GM19463 (cell line): ENCODE measurements at regions not wholly inside any gene's neighbourhood (a gene's known extent, or its start where the extent isn't known, plus 50 kb on each side); places are given as distances from the start of the nearest gene placed in this dataset.

ENCODE experiments used
- ATAC-seq: cut with Tn5 transposase; IDR thresholded peaks from one replicate; pipeline ENCODE4 v1.9.1; 2021; ENCODE audit warnings: mild to moderate bottlenecking, moderate library complexity; ENCODE audit not compliant: unreplicated experiment

DNA sequence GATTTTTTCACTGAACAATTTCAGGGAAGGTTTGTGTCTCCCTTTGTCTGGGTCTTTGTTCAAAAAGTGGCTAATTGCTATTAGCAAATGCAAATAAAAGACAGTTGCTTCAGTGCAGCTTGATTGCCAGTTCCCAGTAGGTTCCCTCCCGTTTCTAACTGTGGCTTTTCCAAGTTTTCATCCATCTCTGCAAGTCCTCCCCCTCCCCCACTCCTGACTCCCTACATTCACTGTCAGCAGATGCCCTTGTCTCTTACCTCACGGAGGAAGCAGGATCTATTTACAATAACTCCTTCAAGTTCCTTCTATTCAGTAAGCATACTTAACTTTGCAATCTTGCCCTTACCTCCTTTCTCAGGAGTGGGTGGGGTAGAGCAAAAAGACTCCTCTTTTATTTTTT is 55.4 kb upstream of the SCEL start:
- ATAC-seq: no peak

DNA sequence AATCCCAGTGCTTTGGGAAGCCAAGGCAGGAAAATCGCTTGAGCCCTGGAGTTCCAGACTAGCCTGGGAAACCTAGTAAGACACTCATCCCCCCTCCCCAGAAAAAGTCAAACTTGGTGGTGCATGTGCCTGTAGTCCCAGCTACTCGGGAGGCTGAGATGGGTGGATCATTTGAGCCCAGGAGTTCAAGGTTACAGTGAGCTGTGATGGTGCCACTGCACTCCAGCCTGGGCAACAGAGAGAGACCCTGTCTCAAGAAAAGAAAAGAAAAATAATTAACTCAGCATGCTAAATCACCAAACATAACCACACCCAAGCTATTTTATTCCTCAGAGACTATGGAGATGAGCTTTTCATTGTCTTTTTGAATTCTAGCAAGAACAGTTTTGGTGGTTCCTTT is 56.2 kb upstream of the SCEL start:
- no peak for ATAC-seq

DNA sequence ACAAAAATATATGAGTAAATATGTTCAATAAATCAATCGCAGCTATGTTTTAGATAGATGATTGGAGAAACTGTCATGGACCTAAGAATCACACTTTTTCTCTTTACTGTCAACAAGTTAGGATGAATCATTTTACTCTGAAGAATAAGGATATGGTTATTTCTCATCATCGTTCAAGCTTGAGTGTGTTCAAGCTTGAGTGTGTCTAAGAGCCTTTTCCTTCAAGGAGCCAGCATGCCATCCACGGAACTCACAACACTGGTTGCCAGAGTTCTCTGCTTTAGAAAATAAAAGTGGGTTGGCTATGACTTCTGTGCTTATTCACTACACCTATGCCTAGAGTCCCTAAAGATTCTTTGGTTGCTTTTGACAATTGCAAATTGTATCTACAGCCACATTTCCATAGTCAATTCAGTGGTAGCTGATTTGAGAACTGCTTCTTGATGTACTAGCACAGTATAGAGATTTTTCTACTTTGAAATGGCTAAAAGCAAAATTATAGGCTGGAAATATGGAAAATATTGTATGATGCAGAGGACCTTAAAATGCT is 58.1 kb upstream of the SCEL start:
- ATAC-seq: no peak

DNA sequence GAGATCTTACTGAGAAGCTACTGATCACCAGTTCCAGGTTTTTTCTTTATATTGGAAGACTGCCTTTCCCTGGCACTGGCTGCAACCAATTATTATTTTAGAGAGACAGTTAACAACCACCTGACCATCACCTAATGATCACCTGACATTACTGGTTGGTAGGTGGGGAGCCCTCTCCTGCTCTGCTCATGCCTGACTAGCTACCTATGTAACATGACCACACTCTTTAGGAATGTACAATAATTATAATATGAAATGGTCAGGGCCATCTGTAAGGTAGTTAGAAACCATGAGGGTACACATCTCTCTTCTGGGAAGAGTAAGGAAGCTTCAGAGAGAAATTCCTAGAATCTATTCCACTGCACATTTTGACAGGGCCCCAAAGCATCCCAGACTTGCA is 59.0 kb upstream of the SCEL start:
- ATAC-seq: no peak

DNA sequence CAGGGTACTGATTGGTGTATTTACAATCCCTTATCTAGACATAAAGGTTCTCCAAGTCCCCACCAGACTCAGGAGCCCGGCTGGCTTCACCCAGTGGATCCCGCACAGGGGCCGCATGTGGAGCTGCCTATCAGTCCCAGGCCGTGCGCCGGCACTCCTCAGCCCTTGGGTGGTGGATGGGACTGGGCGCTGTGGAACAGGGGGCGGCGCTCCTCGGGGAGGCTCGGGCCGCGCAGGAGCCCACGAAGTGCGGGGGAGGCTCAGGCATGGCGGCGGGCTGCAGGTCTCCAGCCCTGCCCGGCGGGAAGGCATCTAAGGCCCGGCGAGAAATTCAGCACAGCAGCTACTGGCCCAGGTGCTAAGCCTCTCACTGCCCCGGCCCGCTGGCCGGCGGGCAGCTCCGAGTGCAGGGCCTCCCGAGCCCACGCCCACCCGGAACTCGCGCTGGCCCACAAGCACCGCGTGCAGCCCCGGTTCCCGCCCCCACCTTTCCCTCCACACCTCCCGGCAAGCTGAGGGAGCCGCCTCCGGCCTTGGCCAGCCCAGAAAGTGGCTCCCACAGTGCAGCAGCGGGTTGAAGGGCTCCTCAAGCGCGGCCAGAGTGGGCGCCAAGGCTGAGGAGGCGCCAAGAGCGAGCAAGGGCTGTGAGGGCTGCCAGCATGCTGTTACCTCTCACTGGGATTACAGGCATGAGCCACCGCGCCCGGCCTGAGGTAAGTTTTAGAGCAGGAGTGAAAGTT is 60.0 kb upstream of the SCEL start:
- ATAC-seq: no peak

DNA sequence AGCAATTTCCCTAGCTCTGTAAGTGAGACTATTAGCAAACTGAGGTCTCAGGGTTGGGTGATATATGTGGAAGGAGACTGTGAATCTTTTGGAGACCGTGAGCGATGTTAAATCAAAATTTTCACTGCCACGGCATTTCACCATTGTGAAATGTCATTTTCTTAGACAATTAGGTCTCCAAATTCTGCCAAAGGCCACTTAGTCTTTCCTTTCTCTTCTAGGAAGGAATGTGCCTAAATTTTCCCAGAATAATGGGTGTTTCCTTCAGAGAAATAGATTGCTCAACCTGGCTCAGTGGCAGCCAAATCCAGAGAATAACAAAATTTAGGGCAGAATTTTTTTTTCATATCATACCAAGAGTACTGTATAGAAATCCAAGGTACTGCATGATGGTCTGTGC is 64.5 kb upstream of the SCEL start:
- no peak for ATAC-seq

DNA sequence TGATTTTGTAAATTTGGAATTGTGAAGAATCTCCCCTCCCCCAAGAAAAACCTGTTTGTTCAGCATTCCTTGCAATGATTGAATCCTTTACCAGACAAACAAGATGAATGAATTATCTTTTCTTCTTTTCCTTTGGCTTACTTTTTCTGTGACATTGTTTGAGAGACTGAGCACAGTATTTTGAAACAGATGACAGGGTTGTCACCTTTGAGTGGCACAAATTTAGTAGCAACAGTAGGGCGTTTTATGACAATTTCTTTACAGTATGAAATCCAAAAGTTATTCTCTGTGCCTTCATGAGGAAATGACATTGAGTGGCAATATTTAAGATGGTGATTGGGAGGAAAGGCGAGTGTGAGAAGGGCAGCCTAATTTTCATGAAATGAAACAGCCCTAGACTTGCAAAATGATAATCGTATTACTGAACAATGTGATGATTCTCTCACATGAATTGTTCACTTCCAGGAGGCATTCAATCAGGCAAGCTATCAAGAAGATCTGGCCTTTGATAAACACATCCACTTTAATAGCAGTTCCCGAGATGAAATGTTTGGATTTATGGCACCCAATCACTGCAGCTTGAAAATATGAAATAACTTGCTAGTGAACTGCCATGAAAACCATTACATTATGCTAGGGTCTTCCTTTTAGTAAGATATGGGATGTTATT is 68.6 kb upstream of the SCEL start:
- ATAC-seq: no peak

DNA sequence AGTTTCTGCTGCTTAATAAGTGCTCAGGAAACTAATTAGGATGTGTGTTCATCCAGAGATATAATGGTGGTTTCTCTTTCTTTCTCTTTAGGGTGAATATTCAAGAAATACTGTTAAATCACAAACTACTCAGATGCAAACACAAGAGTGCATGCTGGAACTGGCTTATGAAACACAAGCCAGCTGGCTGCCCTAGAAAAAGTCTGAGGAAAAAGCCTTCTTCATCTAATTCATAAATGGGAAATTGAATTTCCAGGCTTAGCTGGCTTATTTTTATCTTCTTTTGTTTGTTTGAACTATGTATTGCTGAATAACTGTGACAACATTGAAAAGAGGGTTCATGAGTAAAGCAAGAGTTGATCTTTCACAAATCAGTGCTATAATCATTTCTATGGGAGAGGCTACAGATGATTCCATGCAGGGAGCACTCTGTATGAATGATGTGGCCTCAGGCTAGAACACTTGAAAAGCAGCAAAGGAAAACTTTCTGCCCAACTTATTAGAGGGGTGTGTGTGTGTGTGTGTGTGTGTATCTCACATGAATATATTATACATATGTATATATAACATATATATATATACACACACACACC is 69.8 kb upstream of the SCEL start:
- no peak for ATAC-seq

DNA sequence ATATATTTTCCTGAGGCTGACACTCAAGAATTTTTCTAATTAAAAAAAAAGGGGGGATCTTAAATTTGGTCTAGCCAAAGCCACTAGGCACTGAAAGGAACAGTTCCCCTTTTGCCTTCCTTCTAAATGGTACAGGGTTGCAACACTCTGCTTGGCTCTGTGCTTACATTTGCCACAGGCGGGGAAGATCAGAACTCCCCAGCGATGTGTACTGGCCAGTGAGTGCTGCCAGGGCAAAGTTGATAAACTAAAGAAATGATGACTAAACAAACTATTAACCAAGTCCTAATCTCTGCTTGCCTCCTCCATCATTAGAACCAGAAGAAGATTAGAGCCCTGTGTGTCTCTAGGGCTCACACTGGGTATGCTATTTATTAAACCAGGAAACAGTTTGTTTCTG is 75.3 kb upstream of the SCEL start:
- ATAC-seq: peak; percentile 96

DNA sequence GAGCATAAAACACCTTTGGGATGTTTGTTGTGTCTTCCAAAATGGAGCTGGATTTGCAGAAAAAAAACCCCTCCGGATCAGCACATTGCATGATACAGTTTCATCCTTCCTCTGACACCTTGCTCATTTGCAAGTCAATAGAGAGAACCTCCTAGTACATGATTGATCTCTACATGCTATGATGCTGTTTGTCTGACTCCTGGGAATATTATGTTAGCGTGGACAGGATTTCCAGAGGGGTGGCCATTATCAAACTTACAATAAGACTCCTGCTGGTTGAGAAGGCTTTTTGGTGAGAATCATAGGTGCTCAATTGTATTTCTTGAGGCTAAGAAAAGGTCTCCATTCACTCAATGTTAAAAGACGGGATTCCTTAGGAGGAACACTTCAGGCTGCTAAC is 75.9 kb upstream of the SCEL start:
- no peak for ATAC-seq

DNA sequence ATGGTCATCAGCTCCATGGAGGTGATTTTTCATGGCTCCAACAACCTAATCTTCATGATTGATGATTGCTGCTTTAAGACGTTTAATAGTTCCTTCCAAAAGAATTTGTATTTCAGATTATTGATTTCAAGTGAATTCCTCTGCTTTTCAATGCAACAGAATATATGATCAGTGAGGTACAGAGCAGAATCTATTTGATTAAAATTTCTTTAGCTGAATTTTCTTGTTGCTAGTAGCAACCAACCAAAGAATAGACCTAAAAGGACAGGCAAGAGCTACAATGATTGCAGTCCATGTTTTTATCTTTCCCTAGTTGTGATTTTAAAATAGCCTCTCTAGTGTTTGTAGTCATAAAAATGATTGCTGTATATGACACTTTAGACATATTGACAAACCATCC is 76.8 kb upstream of the SCEL start:
- no peak for ATAC-seq

DNA sequence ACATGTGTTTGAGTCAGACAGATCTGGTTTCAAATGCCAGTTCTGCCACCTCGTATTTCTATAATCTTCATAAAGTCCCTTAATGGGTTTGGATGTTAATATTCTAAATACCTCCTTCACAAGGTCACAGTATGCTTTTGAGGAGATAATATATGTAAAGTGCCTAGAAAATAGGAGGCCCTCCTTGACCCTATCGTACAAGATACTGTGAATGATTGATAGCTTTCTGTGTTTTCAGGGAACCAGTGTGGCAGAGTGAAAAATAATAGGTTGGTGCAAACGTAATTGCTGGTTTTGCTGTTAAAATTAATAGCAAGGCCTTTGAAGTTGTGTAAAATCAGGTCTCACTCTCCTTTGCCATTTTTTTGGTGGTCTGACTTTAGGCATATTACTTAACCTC is 77.5 kb upstream of the SCEL start:
- ATAC-seq: no peak

DNA sequence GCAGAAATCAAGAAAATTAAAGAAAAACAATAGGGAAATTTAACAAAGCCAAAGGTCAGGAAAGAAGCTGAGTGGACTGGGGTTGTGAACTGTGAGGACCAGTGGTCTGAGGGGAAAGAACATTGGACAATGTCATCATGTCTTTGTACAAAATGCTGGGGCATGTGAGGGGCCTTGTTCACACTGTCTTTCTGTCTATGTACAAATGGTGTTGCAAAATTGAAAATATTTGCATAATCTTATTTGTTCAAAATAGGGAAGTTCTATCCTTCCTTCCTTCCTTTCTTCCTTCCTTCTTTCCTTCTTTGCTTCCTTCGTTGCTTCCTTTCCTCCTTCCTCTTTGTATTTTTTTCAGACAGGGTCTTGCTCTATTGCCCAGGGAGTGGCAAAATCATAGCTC is 79.2 kb upstream of the SCEL start:
- ATAC-seq: no peak

DNA sequence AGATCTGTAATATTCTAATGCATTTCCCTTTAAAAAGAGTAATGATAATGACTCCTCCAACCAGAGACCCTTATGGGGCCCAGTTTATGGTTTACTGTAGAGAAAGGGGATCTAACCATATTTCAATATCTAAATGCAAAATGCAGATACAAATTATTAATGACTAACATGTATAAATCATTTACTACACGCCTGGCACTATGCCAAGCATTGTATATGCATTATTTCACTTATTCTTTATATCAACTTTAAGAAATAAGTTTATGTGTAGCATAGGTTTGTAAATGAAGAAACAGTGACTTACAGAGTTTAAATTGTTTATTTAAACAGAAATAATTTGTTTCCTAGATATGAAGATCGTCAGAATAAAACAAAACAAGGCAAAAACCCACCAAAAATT is 86.2 kb upstream of the SCEL start:
- no peak for ATAC-seq

DNA sequence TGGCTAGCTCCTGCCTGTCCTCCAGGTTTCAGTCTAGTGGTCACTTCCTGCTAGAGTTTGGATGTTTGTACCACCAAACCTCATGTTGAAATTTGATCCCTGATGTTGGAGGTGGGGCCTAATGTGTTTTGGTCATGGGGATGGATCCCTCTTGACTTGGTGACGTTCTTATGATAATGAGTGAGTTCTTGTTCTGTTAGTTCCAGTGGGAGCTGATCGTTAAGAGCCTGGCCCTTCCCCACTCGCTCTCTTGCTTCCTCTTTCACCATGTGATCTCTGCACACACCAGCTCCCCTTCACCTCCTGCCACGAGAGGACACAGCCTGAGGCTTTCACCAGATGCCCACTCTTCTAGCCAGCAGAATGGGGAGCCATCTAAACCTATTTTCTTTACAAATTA is 86.8 kb upstream of the SCEL start:
- peak; percentile 75 for ATAC-seq

DNA sequence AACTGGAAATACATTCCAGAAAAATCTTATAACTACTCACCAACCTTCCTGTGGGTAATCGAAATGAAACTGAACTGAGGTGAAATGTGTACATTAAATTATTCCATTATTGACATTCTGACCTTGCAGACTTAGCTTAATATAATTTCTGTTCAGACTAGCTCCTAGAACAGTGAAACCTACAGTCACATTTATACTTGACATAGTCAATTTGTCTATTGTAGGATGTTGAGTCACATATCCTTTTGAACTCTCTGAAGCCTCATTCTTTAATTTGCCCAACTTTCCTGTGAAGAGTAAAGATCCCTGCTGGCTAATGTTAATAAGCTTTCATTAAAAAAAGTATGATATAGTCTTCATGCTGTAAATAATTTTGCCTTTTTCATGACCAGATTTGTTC is 92.0 kb upstream of the SCEL start:
- ATAC-seq: no peak

DNA sequence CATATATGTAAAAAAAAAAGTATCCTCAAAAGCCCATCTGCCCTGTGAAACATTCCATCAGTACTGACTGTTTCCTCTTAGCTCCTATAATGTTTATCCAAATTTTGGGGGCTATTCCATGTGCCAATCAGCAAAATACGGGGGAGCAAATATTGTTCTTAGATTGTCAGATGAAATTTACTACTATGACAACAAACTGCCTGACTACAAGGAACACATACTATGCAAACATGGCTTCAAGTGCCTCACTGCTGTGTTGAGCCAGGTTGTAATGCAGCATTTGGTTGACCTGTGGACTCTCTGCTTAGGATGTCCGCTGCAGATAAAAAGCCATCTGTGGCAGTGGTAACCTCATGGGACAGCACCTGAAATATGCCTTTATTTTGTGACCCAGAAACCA is 98.2 kb upstream of the SCEL start:
- no peak for ATAC-seq

DNA sequence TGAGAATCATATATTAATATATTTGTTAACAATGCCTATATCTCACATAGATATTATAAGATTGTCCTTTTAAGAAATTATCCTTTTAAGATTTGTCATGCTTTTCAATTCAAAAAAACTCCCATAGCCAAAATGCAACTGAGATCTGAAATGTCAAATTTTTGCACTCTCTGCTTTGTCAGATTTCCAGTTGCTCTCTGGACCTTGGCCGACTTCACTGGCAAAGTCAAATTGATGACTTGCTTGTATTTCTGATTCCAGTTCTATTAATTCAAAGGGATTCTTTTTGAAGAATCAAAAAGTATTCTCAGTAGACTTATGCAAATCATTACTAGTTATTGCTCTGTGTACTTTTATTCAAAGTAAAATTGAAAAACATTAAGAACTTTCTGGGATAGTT is 101.2 kb upstream of the SCEL start:
- ATAC-seq: no peak

DNA sequence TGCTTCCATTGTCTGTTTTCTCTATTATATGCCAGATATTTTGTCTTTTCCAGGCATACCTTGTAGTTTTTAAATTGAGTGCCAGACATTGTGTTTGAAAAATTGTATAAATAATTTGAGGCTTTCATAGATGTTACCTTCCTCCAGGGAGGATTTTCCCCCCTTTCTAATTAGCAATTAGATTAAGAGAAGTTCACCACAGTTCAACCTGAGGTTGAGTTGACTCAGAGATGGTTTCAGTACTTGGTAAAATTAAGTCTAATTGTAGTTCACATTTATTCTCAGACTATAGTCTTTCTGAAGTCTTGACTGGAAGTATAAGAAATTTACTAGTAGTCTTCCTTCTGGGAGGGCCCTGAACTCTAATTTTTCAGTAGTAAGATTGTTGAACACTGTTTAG is 104.1 kb upstream of the SCEL start:
- ATAC-seq: peak; percentile 16

DNA sequence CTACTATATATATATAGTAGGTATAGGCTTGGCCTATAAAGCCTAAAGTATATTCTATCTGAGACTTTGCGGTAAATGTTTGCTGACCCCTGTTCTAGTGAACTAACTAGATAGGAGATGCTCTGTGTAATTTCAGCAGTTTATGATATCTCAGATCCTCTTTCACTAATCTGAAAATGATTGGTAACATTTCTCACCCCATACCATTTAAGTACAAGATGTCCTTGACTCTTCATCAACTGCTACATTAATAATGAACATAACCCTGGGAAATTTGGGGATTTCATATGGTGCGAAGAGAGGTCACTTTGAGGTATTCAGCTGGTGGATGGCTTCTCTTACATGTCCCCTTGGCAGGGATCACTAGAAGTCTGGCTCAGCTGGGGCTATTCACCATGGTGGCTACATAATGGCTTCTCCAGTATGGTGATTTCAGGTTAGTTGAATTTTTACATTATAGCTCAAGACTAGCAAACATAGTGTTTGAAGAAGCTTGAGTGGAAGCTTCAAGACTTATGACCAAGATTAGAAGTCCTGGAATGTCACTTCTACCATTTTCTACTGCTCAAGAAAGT is 103.6 kb upstream of the MYCBP2 start:
- ATAC-seq: peak; percentile 39

DNA sequence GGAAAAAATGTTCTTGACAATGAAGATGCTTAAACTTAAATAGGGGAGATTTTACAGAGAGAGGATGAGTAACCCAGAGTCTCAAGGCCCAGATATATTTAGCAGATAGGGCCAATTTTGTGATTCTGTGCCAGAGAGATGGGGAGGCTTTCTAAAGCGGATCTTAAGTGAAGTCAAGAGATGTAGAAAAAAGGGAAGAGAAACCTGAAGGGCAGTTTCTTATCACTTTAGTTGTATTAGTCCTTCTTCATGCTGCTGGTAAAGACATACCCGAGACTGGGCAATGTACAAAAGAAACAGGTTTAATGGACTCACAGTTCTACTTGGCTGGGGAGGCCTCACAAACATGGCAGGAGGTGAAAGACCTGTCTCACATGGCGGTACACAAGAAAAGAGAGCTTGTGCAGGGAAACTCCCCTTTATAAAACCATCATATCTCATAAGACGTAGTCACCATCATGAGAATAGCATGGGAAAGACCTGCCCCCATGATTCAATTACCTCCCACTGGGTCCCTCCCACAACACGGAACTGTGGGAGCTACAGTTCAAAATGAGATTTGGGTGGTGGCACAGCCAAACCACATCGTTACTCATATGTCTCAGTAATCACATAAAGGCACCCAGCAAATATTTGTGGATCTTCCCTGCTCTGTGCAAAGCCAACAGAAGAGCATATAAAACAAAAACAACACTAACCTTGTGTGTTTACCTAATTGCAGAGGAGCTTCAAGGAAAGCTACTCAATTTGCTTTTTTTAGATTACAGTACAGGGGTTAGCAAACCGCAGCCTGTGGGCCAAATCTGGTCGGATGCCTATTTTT is 102.6 kb upstream of the MYCBP2 start:
- peak; percentile 62 for ATAC-seq
